ENCODE measurements at regions not wholly inside any gene's neighbourhood (a gene's known extent, or its start where the extent isn't known, plus 50 kb on each side); places are given as distances from the start of the nearest gene placed in this dataset.

GRCh38 chr7:115840702-115841101 lies 189.9 kb downstream of the TFEC start:
- Histone ChIP-seq H3K27ac (no peak overlapping the region), H3K4me1 (ENCODE audit: control insufficient read depth in 1 of 2, low read depth in 2 of 2) (no peaks in the 10 kb centered on the region), H3K9me3 (no peaks in the 10 kb centered on the region), H3K4me3 (no peak overlapping the region), H3K27me3 (replicated peaks; ENCODE audit: insufficient read depth) (no peaks in the 10 kb centered on the region), H3K36me3 (no peaks in the 10 kb centered on the region)
- no peak for TF ChIP-seq CTCF (IDR thresholded peaks at IDR 0.05)
- ATAC-seq (ENCODE audit: insufficient number of reproducible peaks, low FRiP score, low read depth) = no peak
- no peak for DNase-seq (ENCODE audit: low spot score)

GRCh38 chr7:115838829-115839228 lies 191.7 kb downstream of the TFEC start:
- no peaks in the 10 kb centered on the region for H3K4me1 ChIP-seq (ENCODE audit: control insufficient read depth in 1 of 2, low read depth in 2 of 2)
- H3K36me3 ChIP-seq = no peaks in the 10 kb centered on the region
- ATAC-seq (ENCODE audit: insufficient number of reproducible peaks, low FRiP score, low read depth) (no peak), DNase-seq (ENCODE audit: low spot score) (no peak)
- no peak overlapping the region for H3K27ac ChIP-seq
- no peak overlapping the region for H3K4me3 ChIP-seq
- TF ChIP-seq CTCF (IDR thresholded peaks at IDR 0.05) = no peak
- no peaks in the 10 kb centered on the region for H3K27me3 ChIP-seq (replicated peaks; ENCODE audit: insufficient read depth)
- no peaks in the 10 kb centered on the region for H3K9me3 ChIP-seq

GRCh38 chr7:115831371-115831770 lies 199.2 kb downstream of the TFEC start:
- H3K36me3 ChIP-seq = no peaks in the 10 kb centered on the region
- no peaks in the 10 kb centered on the region for H3K9me3 ChIP-seq
- ATAC-seq (ENCODE audit: insufficient number of reproducible peaks, low FRiP score, low read depth) = no peak
- no peaks in the 10 kb centered on the region for H3K4me1 ChIP-seq (ENCODE audit: control insufficient read depth in 1 of 2, low read depth in 2 of 2)
- no peak for DNase-seq (ENCODE audit: low spot score)
- H3K27me3 ChIP-seq (replicated peaks; ENCODE audit: insufficient read depth) = no peaks in the 10 kb centered on the region
- H3K27ac ChIP-seq = no peak overlapping the region
- no peak overlapping the region for H3K4me3 ChIP-seq
- TF ChIP-seq CTCF (IDR thresholded peaks at IDR 0.05) = no peak

GRCh38 chr7:115827305-115828045 lies 203.1 kb downstream of the TFEC start:
- no peak for DNase-seq (ENCODE audit: low spot score)
- no peak for ATAC-seq (ENCODE audit: insufficient number of reproducible peaks, low FRiP score, low read depth)

More at GRCh38 chr7:115827305-115828045, 203.1 kb downstream of the TFEC start:
- no peak overlapping the region for H3K4me3 ChIP-seq
- H3K27ac ChIP-seq = no peak overlapping the region
- TF ChIP-seq CTCF (IDR thresholded peaks at IDR 0.05) = no peak
- H3K27me3 ChIP-seq (replicated peaks; ENCODE audit: insufficient read depth) = no peaks in the 10 kb centered on the region
- H3K36me3 ChIP-seq = no peaks in the 10 kb centered on the region
- H3K9me3 ChIP-seq = no peaks in the 10 kb centered on the region
- no peaks in the 10 kb centered on the region for H3K4me1 ChIP-seq (ENCODE audit: control insufficient read depth in 1 of 2, low read depth in 2 of 2)

Data from thoracic aorta (tissue), 2 donors.